DND-41 (cell line): ENCODE measurements at regions not wholly inside any gene's neighbourhood (a gene's known extent, or its start where the extent isn't known, plus 50 kb on each side); places are given as distances from the start of the nearest gene placed in this dataset.

Source experiments
- EZH2 ChIP-seq: IDR thresholded peaks from 3 replicates; pipeline ENCODE4 v1.6.1; 2012; ENCODE audit warnings: borderline replicate concordance, low read depth, mild to moderate bottlenecking, moderate library complexity, low read length, inconsistent platforms; ENCODE audit not compliant: severe bottlenecking
- TF ChIP-seq, protein P1 (sequence below): IDR thresholded peaks from 2 replicates; pipeline ENCODE4 v1.5.1; 2012; ENCODE audit warnings: borderline replicate concordance, low read length, moderate library complexity, mild to moderate bottlenecking; ENCODE audit not compliant: poor library complexity, severe bottlenecking; ENCODE audit errors: extremely low read depth

DNA sequence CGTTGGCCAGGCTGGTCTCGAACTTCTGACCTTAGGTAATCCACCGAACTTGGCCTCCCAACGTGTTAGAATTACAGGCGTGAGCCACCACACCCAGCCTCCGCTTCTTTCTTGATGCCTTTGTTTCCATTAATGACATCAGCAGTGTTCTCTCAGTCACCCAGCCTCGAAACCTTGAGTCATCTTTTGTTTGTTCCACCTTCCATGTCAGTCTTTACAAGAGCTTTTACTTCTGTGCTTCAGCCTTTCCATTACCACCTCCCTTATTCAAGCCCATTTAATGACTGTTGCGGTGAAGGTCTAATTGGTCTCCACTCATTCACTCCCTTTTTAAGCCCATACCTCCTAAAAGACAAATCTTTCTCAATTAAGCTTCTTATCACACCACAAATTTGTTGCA lies 146.6 kb upstream of the ADGRL2 start:
- TF ChIP-seq, protein P1, sequence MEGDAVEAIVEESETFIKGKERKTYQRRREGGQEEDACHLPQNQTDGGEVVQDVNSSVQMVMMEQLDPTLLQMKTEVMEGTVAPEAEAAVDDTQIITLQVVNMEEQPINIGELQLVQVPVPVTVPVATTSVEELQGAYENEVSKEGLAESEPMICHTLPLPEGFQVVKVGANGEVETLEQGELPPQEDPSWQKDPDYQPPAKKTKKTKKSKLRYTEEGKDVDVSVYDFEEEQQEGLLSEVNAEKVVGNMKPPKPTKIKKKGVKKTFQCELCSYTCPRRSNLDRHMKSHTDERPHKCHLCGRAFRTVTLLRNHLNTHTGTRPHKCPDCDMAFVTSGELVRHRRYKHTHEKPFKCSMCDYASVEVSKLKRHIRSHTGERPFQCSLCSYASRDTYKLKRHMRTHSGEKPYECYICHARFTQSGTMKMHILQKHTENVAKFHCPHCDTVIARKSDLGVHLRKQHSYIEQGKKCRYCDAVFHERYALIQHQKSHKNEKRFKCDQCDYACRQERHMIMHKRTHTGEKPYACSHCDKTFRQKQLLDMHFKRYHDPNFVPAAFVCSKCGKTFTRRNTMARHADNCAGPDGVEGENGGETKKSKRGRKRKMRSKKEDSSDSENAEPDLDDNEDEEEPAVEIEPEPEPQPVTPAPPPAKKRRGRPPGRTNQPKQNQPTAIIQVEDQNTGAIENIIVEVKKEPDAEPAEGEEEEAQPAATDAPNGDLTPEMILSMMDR: no peak
- TF ChIP-seq EZH2: no peak
